Stomach (tissue), 8 donors: ENCODE measurements at regions not wholly inside any gene's neighbourhood (a gene's known extent, or its start where the extent isn't known, plus 50 kb on each side); places are given as distances from the start of the nearest gene placed in this dataset.

Experiments
- DNase-seq, 2 donors: peaks; one replicate each; pipeline versions ENCODE4 v3.0.0 to v3.0.0-alpha.2; 2013 to 2019
- H3K27ac ChIP-seq, 5 donors: fragments of 200-600 bp in 4 of 5; sonication (generic) in 4 of 5; one replicate each; pipeline ENCODE4 v1.5.1; 2013 to 2019; ENCODE audit warnings: mild to moderate bottlenecking in 1 of 5, moderate library complexity in 1 of 5
- H3K27me3 ChIP-seq, 3 donors: fragments of 200-600 bp; sonication (generic); one replicate each; pipeline ENCODE4 v1.5.1; 2017 to 2019; ENCODE audit warnings: mixed run types in 1 of 3
- H3K36me3 ChIP-seq, 4 donors: fragments of 200-600 bp; sonication (generic); 1 replicate in 3 of 4; 2 replicates in 1 of 4; pipeline ENCODE4 v1.5.1; 2016 to 2019
- H3K4me1 ChIP-seq, 4 donors: fragments of 200-600 bp; sonication (generic); one replicate each; pipeline ENCODE4 v1.5.1; 2016 to 2019
- H3K4me3 ChIP-seq, 4 donors: fragments of 200-600 bp; sonication (generic) in 3 of 4; one replicate each; pipeline ENCODE4 v1.5.1; 2016 to 2019; ENCODE audit warnings: mild to moderate bottlenecking in 1 of 4
- H3K9me3 ChIP-seq, 4 donors: fragments of 200-600 bp; sonication (generic); one replicate each; pipeline ENCODE4 v1.5.1; 2016 to 2019
- EP300 ChIP-seq: sonication (generic); formaldehyde crosslinking; IDR thresholded peaks from one replicate; pipeline ENCODE4 v1.6.1; 2017; ENCODE audit warnings: antibody characterized with exemption
- POLR2A ChIP-seq, 4 donors: fragments of 450-650 bp; IDR thresholded peaks; one replicate each; pipeline ENCODE4 v1.6.1; 2016; ENCODE audit warnings: antibody characterized with exemption in 4 of 4, control low read depth in 2 of 4, mild to moderate bottlenecking in 1 of 4, moderate library complexity in 1 of 4
- POLR2AphosphoS5 ChIP-seq, 3 donors: sonication (generic); formaldehyde crosslinking; IDR thresholded peaks; one replicate each; pipeline ENCODE4 v1.6.1; 2016; ENCODE audit warnings: antibody characterized with exemption in 3 of 3
- WGBS, 5 donors: extraction: QIAGEN DNeasy Blood & Tissue Kit in 3 of 5; methylation state at CpG; one replicate each; pipeline versions ENCODE4 v1.1.5 to v1.1.7; 2013 to 2018; 5-methylcytosine and 5-hydroxymethylcytosine counted together
- intact Hi-C: fragments of 100-400 bp; cut with DNase I; formaldehyde crosslinking; loops from one replicate; pipeline ENCODE4 v1.15.1; 2023; ENCODE audit warnings: low total_unique reads
- TF ChIP-seq, protein P1 (sequence below), 7 experiments: fragments of 450-650 bp in 4 of 7; fragments of 200-600 bp in 3 of 7; sonication (generic) in 3 of 7; IDR thresholded peaks; one replicate each; pipeline ENCODE4 v1.5.1; 2016 to 2019; ENCODE audit warnings: antibody characterized with exemption in 7 of 7, control low read depth in 2 of 7, mild to moderate bottlenecking in 1 of 7
- donor health status: healthy with polysubstance abuse.
- donor health status: Bipolar disorder and iron deficiency.
- donor health status: healthy.

DNA sequence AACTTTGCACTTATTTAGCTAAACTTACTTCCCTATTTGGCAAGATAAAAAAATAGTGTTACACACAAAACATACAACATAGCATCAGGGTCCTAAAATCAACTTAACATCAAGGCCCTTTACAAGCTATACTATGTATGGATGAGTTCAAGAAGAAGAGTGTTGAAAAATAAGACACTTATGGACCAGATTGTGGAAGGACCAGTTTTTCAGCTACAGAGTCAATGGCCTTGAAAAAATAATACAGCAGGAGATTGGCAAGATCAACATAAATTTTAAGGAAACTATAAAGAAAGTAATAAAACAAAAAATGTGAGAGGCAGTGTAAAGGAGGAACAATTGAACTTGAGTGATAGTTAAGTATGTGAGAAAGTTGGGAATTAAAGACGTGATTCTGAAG lies 66.3 kb upstream of the BBX start:
- Histone ChIP-seq H3K4me3 (no peak overlapping the region), H3K27ac (no peak overlapping the region), H3K27me3 (no peaks in the 10 kb centered on the region), H3K4me1 (no peaks in the 10 kb centered on the region), H3K36me3 (no peaks in the 10 kb centered on the region), H3K9me3 (no peaks in the 10 kb centered on the region)
- no peak for DNase-seq
- TF ChIP-seq, protein P1, sequence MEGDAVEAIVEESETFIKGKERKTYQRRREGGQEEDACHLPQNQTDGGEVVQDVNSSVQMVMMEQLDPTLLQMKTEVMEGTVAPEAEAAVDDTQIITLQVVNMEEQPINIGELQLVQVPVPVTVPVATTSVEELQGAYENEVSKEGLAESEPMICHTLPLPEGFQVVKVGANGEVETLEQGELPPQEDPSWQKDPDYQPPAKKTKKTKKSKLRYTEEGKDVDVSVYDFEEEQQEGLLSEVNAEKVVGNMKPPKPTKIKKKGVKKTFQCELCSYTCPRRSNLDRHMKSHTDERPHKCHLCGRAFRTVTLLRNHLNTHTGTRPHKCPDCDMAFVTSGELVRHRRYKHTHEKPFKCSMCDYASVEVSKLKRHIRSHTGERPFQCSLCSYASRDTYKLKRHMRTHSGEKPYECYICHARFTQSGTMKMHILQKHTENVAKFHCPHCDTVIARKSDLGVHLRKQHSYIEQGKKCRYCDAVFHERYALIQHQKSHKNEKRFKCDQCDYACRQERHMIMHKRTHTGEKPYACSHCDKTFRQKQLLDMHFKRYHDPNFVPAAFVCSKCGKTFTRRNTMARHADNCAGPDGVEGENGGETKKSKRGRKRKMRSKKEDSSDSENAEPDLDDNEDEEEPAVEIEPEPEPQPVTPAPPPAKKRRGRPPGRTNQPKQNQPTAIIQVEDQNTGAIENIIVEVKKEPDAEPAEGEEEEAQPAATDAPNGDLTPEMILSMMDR (IDR thresholded peaks at IDR 0.05): no peak
- TF ChIP-seq POLR2A (IDR thresholded peaks at IDR 0.05): no peak
- TF ChIP-seq POLR2AphosphoS5 (IDR thresholded peaks at IDR 0.05): no peak
- TF ChIP-seq EP300: no peak
- WGBS, 5 donors: 73 to 92% (median 89%) methylated on average over 1 of the region's 1 CpG
- intact Hi-C loops: no loop called here

DNA sequence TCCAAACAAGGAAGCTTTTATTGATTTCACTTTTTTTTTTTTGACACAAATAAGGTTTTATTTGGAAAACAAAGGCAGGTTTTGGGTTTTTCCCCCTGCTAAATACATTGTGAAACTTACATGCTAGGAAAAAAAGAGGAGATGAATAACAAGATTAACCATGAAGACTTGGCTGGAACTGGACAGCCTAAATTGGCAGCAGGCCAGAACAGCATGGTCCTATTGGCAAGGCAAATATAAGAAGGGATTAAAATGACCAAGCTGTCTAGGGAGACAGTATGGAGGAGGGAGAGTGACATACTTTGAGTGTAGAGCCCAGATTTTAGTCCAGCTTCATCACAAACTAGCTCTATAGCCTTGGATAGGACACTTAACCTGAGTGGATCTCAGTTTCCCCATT lies 63.9 kb upstream of the BBX start:
- no peak for DNase-seq
- TF ChIP-seq, protein P1 (IDR thresholded peaks at IDR 0.05): no peak
- TF ChIP-seq EP300 (no peak), POLR2AphosphoS5 (IDR thresholded peaks at IDR 0.05) (no peak), POLR2A (IDR thresholded peaks at IDR 0.05) (no peak)
- H3K4me3 ChIP-seq: no peak overlapping the region
- intact Hi-C loops: no loop called here
- H3K9me3 ChIP-seq: no peaks in the 10 kb centered on the region
- no peaks in the 10 kb centered on the region for H3K27me3 ChIP-seq
- no peaks in the 10 kb centered on the region for H3K36me3 ChIP-seq
- no peak overlapping the region for H3K27ac ChIP-seq
- H3K4me1 ChIP-seq: no peaks in the 10 kb centered on the region

DNA sequence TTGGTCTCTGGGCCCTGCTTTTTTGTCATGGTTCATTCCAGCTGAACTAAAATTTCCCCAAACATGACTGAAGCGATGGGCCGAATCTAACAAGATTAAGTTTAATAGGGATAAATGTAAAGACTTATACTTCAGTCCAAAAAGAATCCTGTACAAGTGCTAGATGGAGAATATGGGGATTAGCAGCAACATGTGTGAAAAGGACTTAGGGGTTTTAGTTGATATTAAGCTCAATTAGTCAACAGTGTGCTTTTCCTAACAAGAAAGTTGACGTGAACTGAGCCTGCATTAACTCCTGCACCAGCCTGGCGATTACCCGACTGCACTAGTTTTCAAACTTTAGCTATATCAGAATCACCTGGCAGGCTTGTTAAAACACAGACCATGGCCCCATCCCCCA lies 61.0 kb upstream of the BBX start:
- Histone ChIP-seq H3K4me1 (no peaks in the 10 kb centered on the region), H3K9me3 (no peaks in the 10 kb centered on the region), H3K4me3 (no peak overlapping the region), H3K27me3 (no peaks in the 10 kb centered on the region), H3K27ac (no peak overlapping the region), H3K36me3 (no peaks in the 10 kb centered on the region)
- intact Hi-C loops: no loop called here
- TF ChIP-seq EP300 (no peak), POLR2AphosphoS5 (IDR thresholded peaks at IDR 0.05) (no peak), POLR2A (IDR thresholded peaks at IDR 0.05) (no peak)
- TF ChIP-seq, protein P1 (IDR thresholded peaks at IDR 0.05): no peak
- WGBS, 5 donors: 93 to 96% (median 94%) methylated on average over 5 of the region's 5 CpGs
- DNase-seq: no peak

DNA sequence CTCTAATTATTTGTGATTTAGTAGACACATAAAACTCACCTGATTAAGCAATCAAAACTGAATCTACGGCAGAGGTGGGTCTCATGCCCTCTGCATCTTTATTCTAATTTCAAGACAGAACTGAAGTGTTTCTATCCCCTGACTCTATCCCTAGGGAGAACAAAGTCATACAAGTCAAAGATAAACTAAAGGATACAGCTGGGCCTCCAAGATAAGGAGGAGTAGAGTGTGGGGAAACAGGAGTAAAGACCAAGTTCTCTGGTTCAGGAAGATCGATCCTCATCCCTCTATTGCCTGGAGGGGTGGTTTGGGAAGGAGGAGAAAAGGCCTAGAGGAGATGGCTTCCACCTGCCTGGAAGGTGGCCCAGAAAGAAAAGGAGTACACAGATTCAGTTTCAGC lies 58.7 kb upstream of the BBX start:
- Histone ChIP-seq H3K4me1 (no peaks in the 10 kb centered on the region), H3K4me3 (no peak overlapping the region), H3K9me3 (no peaks in the 10 kb centered on the region), H3K27ac (no peak overlapping the region), H3K36me3 (no peaks in the 10 kb centered on the region), H3K27me3 (no peaks in the 10 kb centered on the region)
- WGBS, 5 donors: 63 to 76% (median 72%) methylated on average over 2 of the region's 2 CpGs
- no peak for DNase-seq
- intact Hi-C loops: no loop called here
- no peak for TF ChIP-seq POLR2A (IDR thresholded peaks at IDR 0.05)
- TF ChIP-seq EP300: no peak

DNA sequence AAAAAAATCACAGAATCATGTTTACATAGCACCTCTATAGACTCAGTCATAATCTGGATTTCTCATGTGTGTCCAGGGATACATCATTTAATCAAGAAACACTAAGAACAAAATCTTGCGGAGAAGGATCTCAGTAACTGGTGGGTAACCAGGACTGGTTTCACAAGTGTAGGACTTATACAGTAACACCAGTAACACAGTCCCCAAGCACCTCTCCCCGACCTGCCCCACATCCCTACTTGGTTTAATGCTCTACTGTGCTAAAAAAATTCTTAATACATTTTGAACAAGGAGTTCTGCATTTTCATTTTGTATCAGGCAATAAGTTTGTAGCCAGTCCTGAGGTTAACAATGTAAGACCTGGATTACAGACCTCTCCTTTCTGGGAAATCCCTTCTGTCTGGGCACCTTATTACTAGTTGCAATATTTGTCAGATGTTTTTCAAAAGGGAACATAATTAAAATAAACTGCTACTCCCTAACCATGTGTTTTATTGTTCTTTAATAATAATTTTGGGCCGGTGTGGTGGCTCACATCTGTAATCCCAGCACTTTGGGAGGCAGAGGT lies 57.6 kb upstream of the BBX start:
- no peaks in the 10 kb centered on the region for H3K9me3 ChIP-seq
- no peak overlapping the region for H3K27ac ChIP-seq
- DNase-seq: no peak
- H3K4me1 ChIP-seq: no peaks in the 10 kb centered on the region
- WGBS, 5 donors: 79 to 89% (median 84%) methylated on average over 3 of the region's 3 CpGs
- intact Hi-C loops: no loop called here
- TF ChIP-seq, protein P1 (IDR thresholded peaks at IDR 0.05): no peak
- TF ChIP-seq POLR2AphosphoS5 (IDR thresholded peaks at IDR 0.05) (no peak), EP300 (no peak), POLR2A (IDR thresholded peaks at IDR 0.05) (no peak)
- H3K27me3 ChIP-seq: no peaks in the 10 kb centered on the region
- H3K4me3 ChIP-seq: no peak overlapping the region
- no peaks in the 10 kb centered on the region for H3K36me3 ChIP-seq
